ELF-1 (cell line): ENCODE measurements at regions not wholly inside any gene's neighbourhood (a gene's known extent, or its start where the extent isn't known, plus 50 kb on each side); places are given as distances from the start of the nearest gene placed in this dataset.
"Not testable (repeated sequence)": the region's sequence is repeated elsewhere in the genome, so short reads cannot be mapped to it uniquely, and the experiment has no call there.

Experiments
- DNase-seq: peaks from one replicate; pipeline ENCODE4 v3.0.0-alpha.2; 2016; ENCODE audit warnings: low read depth, low spot score

DNA sequence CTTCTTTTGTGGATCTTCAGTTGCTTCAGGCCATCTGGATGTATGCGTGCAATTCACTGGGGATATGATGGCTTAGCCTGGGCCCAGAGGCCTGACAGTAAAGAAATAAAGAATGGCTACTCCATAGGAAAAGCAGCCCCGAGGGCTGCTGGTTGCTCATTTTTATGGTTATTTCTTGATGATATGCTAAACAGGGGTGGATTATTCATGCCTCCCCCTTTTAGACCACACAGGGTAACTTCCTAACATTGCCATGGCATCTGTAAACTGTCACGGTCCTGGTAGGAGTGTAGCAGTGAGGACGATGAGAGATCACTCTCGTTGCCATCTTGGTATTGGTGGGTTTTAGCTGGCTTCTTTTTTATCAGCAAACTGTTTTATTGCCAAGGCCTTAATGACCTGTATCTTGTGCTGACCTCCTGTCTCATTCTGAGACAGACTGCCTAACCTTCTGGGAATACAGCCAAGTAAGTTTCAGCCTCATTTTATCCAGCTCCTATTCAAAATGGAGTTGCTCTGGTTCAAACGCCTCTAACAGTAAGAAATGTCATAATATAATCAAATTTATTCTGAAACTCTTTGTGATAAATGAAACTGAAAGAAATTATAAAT, 60.5 kb downstream of the DSEL start:
- DNase-seq, result peak; percentile 73

DNA sequence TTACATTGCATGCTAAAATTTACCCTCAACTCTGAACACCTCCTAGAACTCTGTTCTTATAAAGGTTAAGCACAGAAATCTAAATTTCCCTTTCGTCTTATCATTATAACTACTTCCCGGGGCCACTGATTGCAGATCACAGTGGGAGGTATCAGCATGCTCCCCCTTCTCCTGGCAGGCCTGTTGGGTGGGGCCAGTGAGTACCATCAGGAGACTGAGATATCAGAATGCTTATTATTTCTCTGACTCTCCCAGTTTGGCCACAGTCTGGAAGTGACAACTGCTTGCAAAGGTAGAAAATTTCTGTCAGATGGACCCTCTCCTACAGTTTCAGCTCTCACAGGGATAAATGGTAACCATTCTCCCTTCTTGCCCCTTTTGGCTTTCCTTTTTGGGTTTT, 62.6 kb downstream of the DSEL start:
- no peak for DNase-seq

DNA sequence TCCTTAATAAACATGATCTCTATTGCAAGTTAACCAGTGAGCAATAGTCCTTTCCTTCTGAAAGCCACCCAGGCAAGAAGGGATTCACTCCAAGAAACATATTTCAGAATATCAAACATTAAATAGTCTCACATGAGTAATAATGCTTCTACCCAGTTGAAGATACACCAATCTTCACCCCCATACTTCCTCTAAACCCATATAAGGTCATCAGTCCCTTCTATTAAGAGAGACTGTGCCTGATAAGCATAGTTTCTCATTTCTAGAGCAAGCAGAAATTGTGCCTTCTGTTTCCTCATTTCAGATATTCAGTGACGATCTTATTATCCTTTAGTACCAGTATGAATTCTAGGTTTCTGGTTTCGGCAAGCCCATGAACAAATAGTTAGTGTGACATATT, 64.6 kb downstream of the DSEL start:
- DNase-seq, result no peak

DNA sequence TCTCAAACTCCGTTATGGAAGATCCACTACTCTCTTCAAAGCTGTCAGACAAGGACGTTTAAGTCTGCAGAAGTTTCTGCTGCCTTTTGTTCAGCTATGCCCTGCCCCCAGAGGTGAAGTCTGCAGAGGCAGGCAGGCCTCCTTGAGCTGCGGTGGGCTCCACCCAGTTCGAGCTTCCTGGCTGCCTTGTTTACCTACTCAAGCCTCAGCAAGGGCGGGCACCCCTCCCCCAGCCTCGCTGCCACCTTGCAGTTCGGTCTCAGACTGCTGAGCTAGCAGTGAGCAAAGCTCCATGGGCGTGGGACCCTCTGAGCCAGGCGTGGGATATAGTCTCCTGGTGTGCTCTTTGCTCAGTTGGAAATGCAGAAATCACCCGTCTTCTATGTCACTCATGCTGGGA, 65.4 kb downstream of the DSEL start:
- DNase-seq, result not testable (repeated sequence)

DNA sequence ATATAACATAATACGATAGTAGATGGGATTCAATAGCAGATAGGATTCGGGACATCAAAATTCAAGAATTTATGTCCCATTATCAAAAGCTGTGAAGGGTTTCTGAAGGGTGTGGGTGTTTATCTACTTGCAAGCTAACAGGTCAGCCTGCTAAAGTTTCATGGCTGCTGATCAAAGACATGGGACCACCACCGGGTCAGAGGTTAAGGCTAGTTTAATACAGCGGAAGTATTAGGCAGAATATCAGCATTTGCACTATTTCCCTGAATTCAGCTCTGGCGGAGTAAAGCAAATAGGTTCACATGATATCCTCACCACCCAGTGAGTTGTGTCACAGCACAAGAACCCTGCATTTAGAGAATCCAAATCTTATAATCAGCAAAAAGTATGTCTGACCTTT, 82.5 kb downstream of the DSEL start:
- no peak for DNase-seq

DNA sequence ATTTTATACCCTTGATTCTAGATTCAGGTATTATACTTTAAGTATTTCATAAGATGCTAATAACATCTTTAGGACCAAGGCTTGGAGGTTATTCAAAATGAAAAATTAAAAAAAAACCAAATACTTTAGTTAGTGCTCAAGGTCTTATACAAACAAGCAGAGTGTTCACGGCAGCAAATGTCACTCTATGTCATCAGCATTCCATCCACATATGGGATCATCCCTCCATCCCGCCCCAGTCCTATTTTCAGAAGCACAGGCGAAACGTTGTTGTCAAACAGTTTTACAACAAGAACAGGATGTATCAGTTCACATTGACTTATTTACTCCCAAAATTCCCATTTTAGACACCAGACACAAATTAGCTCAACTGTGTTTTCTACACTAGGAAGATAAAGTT, 83.7 kb downstream of the DSEL start:
- DNase-seq, result no peak

DNA sequence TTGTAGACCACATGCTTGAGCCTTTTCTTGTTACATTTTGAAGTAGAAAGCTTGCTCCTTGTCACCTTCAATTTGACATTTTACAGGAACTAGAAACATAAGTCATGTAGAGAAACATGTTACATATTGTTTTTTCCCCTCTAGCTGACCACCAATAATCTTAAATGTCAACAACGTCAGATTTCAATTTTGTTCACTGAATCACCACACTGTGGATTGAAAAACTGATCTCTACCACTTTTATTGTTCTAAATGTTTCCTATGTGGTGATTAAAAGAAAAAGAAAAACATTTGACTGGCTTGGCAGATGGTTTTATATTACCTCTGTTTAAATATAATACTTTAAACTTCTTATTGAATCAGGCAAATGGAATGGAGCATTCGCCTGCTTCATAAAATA, 87.7 kb downstream of the DSEL start:
- DNase-seq, result no peak

DNA sequence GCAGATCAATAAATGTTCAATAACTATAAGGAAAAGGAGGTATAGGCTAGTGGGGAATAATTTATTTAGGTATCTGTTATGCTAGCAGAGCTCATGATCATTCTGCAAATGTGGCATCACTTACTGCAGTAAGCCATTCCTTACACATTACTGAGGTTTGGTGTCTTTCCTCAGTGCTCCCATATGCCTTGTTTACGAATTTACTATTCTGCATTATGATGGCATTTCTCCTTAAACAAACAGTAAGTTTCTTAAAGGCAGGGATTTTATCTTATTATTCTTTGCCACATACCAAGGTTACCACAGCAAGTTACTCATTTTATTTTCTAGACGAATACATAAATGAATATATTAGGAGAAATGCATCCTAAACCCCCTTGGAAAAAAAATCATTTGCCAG, 88.4 kb downstream of the DSEL start:
- no peak for DNase-seq

DNA sequence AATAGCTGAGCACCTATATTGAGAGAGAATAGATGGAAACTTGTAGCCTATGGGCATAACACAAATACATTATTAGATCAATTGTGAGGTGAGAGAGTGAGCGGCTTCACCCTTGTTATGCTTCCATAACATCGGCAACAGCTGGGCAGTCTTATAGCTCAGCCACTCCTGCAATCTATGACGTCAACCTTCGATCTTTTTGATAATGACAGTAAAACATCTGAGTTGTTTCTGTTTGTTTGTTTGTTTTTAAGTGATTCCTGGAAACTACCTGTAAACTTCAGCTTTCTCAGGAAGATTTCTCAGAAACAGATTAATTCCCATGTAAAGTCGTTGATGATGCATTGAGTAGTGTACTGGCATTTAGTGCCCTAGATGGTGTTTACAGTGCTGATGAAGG, 90.0 kb downstream of the DSEL start:
- no peak for DNase-seq

DNA sequence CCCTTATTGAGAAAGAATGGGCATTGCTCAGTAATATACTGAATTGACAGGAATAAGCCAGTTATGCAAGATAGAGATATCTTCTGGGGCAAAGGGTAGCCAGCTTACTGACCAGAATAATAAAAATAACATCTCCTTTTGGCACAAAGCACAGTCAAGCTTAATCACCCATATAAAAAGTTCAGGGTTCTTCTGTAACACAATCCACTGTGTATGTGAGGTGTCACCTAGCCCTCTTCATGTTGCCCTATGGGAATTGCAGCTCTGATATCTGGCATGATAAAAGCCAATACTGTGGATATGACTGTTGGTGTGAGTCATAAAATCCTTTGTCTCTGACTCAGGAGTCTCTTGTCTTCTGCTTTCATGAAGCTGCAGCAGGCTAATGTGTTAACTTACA, 90.8 kb downstream of the DSEL start:
- DNase-seq, result no peak

DNA sequence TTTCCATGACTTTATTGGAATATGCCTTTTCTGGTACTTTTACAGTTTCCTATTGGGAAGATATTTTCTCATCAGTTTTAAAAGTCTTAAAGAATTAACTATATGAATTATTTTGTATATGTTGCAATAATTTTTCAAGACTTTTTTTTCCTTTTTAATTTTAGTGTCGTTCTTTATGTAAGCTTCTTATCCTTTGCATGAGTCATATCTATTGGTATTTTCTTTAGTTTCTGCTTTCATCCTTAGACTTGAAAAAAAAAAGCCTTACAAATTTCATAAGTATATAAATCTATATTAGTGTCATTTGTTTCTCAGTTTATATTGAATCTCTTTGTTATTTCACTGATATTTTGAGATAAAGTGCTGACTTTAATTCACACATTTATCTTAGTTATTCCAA, 94.9 kb downstream of the DSEL start:
- DNase-seq, result no peak

DNA sequence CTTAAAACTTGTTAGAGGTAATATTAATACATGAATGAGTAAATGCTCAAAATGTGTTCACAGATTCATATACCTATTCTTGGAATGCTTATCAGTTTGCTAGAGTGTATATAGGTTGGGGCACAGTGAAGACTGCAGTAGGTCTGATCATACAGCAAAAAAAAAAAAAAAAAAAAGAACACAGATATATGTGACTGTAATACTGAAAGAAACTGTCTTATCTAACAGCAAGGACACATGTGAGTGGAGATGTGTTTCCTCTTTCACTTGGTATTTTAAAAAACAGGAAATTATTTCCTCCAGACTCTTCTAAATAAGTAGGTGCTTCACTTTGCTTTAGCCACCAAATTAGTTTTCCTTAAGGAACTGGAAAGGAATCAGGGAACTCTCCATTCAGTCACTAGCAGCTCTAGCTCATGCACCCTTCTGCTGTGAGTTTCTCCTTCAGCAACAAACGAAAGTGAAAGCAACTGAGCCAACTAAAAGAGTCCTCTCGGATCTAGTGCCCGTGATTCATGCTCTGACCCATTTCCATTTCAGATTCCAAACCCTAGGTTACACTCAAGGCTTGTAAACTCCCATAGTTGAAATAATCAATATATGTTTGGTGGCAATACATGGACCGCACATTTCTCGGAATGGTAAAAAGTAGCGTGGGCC, 98.5 kb downstream of the DSEL start:
- no peak for DNase-seq

DNA sequence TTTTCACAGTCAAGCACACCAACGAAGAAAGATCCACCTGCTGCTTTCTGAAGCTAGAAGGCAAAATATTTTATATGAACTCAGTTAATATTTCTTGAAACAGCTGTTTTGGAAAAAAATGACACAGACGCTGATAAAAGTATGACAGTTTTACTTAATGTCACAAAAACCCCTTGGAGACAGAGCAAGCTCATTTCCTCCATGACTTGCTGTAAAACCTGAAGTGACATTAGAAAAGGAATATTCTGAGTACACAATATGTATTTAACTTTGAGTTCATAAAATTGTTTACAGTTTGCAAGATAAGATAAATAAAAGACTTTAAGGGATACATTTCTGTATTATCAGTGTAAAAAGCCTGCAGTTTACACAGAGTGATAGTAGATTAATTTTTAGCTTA, 105.4 kb downstream of the DSEL start:
- no peak for DNase-seq

DNA sequence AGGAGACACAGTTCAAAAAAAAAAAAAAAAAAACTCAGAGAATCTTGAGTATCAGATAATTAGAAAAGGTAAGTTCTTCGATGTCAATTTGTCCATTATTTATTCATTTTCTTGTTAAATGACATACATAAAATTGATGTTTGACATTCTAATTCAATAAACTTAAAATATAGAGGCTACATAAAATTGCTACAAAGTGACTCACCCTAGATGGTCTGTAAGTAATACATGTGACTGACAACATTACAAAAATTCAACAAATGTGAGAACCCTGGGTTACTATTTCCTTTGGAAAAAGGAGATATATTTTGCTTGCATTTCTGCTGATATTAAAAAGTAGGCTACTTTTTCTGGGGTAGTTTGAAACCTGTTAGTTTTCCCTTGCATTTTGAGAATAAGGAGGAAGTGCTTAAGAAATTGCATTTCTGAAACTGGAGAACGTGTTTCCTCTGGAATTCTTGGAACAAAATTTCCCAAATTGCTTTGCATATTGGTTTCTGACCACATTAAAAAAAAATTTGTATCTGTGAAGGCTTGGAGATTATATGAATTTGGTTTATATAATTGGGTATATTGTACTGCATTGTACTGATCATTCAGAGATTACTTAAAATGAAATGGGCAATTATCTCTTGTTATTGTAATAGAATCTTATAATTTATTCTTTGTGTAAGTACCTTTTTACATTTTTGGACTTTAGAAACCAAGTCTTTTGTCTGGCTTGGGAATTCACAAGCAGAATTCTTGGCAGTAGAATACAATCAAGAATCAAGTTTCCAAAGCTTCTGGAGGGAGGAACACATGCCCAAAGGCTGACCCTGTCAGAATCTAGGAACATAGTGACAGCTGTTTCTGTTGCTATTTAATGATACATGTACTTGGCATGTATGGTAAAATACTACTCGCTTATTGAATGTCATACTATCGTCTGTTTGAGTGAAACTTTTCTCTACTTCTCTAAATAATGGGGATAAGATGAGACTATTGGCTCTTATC, 106.1 kb downstream of the DSEL start:
- no peak for DNase-seq

DNA sequence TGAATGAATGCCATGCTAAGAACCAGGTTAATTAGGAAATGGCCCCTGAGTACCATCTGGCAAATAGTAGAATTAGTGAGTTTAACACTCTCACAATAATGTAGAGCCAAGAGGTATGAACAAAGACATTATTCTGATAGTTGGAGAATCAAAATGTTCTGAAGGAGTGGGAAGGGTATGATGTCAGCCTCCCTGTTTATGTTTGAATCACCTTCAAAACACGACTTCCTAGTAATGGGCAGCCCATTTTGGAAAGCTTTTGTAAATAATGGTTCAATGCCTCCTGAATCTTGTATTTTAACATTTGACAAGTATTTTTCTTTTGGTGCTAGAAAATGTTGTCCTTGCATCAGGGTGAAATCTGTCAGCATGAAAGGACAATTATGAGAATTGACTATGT, 108.3 kb downstream of the DSEL start:
- no peak for DNase-seq

DNA sequence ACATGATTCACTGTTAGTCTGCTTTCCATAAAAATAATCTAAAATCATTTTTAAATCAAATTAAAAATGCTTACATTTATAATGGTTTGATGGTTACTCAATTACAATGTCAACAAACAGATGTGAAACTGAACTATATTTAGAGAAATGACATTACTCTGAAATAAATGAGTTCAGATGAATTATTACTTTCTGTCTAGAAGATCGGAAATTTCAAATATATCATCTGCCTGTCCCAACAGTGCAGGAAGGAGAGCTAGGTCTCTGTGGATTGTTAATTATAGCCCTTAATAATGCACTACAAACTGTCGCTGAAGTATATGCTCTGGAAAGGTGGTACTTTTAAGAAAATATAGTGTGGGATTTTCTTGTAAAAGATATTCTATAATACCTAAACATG, 109.8 kb downstream of the DSEL start:
- no peak for DNase-seq

DNA sequence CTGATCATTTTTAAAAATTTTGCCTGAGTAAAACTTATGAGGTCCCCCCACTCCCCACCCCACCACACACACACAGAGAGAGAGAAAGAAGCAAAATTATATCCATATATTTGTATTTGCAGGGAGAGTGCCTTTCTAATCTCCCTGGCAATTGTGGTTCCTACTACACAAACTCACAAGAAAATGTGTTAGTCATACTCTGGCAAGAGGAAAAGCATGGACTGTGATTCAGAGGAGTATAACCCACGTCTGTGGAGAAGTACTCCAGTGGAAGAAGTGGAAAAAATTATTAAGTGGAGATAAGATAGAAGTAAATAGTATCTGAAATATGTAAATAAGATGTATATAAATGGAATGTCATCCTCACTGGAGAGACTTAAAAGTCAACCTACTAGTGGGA, 114.0 kb downstream of the DSEL start:
- DNase-seq, result no peak

DNA sequence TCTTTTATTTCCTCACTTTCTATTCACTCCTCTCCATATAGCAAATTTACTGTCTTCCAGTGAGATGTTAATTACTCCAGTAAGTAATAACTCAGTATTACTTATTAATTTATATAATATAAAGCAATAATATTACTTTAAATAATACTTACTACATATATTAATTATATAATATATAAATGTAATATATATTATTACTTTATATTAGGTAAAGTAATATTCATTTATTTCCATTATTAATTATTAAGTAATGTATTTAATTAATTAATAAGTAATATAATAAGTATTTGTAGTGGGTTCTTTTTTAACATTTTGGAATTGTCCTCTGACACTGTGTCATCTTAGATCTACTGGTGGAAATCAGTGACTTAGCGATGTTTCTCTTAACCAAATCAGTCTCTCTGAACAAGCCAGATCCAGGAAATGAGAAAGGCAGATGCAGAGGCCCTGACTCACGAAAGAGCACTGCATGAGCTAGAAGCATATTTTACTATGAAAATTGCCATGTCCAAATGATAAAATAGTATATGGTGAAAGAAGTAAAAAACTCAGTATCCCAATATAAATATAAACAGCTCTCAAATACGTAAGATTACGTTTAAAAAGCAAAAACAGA, 115.9 kb downstream of the DSEL start:
- DNase-seq, result no peak

DNA sequence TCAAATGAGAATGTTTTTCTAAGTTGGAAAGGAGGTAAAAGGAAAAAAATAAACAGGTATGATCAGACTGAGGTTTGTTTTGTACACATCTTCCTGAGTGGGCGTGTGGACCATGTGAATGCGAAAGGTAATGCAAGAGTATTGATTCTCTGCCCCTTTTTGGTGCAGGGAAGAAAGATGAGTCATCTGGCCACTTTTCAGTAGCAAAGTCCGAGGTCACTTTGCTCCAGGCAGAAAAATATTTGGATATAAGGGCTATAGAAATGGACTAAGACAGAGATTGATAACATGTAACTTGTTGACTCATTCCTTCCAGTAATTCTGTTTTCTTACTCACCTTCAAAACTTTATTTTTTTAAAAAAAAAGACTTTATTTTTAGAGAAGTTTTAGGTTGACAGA, 130.5 kb downstream of the DSEL start:
- no peak for DNase-seq

DNA sequence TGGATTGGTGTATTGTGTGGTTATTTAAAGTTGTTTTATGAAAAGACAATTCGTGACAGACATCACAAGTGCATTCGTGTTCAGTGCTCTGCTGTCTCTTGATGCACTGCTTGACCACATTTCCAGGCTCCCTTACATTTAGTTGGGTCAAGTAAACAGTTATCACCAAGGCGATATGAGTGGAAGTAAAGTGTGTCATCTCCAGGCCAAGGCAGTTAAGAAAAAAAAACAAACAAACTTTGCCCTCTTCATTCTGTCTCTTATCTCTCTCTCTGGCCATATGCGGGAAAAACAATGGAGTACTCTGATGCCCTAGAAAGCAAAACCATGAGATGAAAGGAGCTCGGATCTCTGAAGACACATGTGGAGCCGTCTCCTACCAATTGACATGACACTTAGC, 131.1 kb downstream of the DSEL start:
- DNase-seq, result peak; percentile 11

DNA sequence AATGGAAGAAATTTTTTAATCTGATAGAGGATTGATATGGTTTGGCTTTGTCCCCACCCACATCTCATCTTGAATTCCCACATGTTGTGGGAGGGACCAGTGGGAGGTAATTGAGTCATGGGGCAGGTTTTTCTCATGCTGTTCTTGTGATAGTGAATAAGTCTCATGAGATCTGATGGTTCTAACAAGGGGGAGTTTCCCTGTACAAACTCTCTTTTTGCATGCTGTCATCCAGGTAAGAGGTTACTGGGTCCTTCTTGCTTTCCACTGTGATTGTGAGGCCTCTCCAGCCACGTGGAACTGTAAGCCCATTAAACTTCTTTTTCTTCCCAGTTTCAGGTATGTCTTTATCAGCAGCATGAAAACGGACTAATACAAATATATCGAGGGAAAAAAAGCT, 132.5 kb downstream of the DSEL start:
- not testable (repeated sequence) for DNase-seq

DNA sequence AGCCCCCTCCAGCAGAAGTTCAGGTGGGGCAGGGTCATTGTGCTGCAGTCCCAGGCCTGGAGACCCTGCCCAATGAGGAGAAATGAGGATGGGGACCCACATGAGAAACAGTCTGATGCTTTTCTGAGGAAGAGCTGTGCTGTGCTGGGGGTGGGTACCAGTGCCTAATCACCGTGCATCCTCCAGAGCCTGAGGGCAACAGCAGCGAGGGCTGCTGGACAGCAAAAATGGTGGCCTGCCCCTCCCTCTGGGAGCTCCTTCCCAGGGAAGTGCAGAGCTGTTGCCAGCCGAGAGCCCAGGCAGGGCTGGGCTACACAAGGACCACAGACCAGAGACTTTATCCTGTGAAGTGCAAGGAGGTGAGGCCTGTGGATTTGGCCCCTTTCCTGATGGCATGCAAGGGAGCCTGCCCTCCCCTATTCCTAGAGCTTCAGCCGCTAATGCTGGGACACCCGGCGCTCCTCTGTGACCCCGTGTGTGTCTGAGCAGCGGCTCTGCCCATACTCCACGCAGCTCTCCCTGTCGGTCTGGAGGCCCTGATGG, 134.8 kb downstream of the DSEL start:
- DNase-seq, result peak; percentile 57
